OCI-LY7 (cell line): ENCODE measurements at regions not wholly inside any gene's neighbourhood (a gene's known extent, or its start where the extent isn't known, plus 50 kb on each side); places are given as distances from the start of the nearest gene placed in this dataset.

Experiments used
- CTCF ChIP-seq: fragments of 200-600 bp; sonication (generic); conservative IDR thresholded peaks from 2 replicates; pipeline ENCODE4 v1.5.1; 2014; ENCODE audit warnings: mild to moderate bottlenecking, antibody characterized with exemption, low read length, moderate library complexity, mixed read lengths
- EZH2phosphoT487 ChIP-seq: fragments of 200-600 bp; sonication (generic); IDR thresholded peaks from 2 replicates; pipeline ENCODE4 v1.6.1; 2018; ENCODE audit warnings: low read depth, borderline replicate concordance, mild to moderate bottlenecking, mixed run types, antibody characterized with exemption, low read length, moderate library complexity, mixed read lengths

GRCh38 chr13:99828735-99829134 is 142.8 kb downstream of the ZIC5 start:
- TF ChIP-seq CTCF (no peak), EZH2phosphoT487 (no peak)
